PC-9 (cell line): ENCODE measurements at regions not wholly inside any gene's neighbourhood (a gene's known extent, or its start where the extent isn't known, plus 50 kb on each side); places are given as distances from the start of the nearest gene placed in this dataset.

ENCODE experiments used
- BruUV-seq: library from RNA; stranded (reverse); fragments of 400-500 nt; replicated peaks from 2 replicates; lab custom pipeline; 2021; lab: Mats Ljungman, UMichigan
- CTCF ChIA-PET: fragments of 300-600 bp; sonication (Branson Sonifier 250); formaldehyde crosslinking; loops from one replicate; lab custom pipeline; 2022; ENCODE audit warnings: antibody characterized with exemption; lab: Charles Lee
- POLR2A ChIA-PET: fragments of 300-600 bp; sonication (Branson Sonifier 250); formaldehyde crosslinking; loops from one replicate; lab custom pipeline; 2022; ENCODE audit warnings: antibody characterized with exemption; ENCODE audit not compliant: unreplicated experiment; lab: Charles Lee
- DNase-seq, 2 experiments: peaks; one replicate each; pipeline versions ENCODE4 v3.0.0 to v3.0.0-alpha.2; 2015 to 2022; ENCODE audit warnings: mixed read lengths in 1 of 2
- H2AFZ ChIP-seq: fragments of 200-600 bp; sonication (generic); 2 replicates; pipeline ENCODE4 v1.8.1; 2017; ENCODE audit warnings: antibody characterized with exemption
- H3F3A ChIP-seq: fragments of 200-600 bp; sonication (generic); 2 replicates; pipeline ENCODE4 v1.8.1; 2017; ENCODE audit warnings: antibody characterized with exemption, mild to moderate bottlenecking, low read depth; ENCODE audit not compliant: insufficient read depth
- H3K27ac ChIP-seq: fragments of 200-600 bp; sonication (generic); 2 replicates; pipeline ENCODE4 v1.6.1; 2016; ENCODE audit warnings: mixed run types
- H3K27me3 ChIP-seq: fragments of 200-600 bp; sonication (generic); 2 replicates; pipeline ENCODE4 v1.6.1; 2016; ENCODE audit warnings: low read depth, mixed run types; ENCODE audit not compliant: insufficient read depth
- H3K36me3 ChIP-seq: fragments of 200-600 bp; sonication (generic); 2 replicates; pipeline ENCODE4 v1.6.1; 2016; ENCODE audit warnings: low read depth, mixed run types
- H3K4me1 ChIP-seq: fragments of 200-600 bp; sonication (generic); replicated peaks from 2 replicates; pipeline ENCODE4 v1.6.1; 2016; ENCODE audit warnings: mixed run types; ENCODE audit not compliant: insufficient read depth
- H3K4me2 ChIP-seq: fragments of 200-600 bp; sonication (generic); 2 replicates; pipeline ENCODE4 v1.6.1; 2017; ENCODE audit warnings: mixed run types
- H3K4me3 ChIP-seq: fragments of 200-600 bp; sonication (generic); 2 replicates; pipeline ENCODE4 v1.6.1; 2016; ENCODE audit warnings: mixed run types
- H3K79me2 ChIP-seq: fragments of 200-600 bp; sonication (generic); 2 replicates; pipeline ENCODE4 v1.6.1; 2017; ENCODE audit warnings: low read depth, mixed run types
- H3K9me2 ChIP-seq: fragments of 200-600 bp; sonication (generic); 2 replicates; pipeline ENCODE4 v1.8.1; 2017; ENCODE audit warnings: mild to moderate bottlenecking; ENCODE audit not compliant: insufficient read depth
- H3K9me3 ChIP-seq: fragments of 200-600 bp; sonication (generic); 2 replicates; pipeline ENCODE4 v1.8.1; 2016; ENCODE audit warnings: low read depth; ENCODE audit not compliant: insufficient read depth
- H4K20me1 ChIP-seq: fragments of 200-600 bp; sonication (generic); 2 replicates; pipeline ENCODE4 v1.8.1; 2017; ENCODE audit not compliant: insufficient read depth
- EZH2 ChIP-seq: fragments of 200-600 bp; sonication (generic); IDR thresholded peaks from 2 replicates; pipeline ENCODE4 v1.8.0; 2017; ENCODE audit warnings: antibody characterized with exemption, low read depth
- intact Hi-C: fragments of 100-400 bp; cut with micrococcal nuclease; formaldehyde crosslinking; loops from one replicate; pipeline ENCODE4 v1.10.0; 2022; ENCODE audit not compliant: unreplicated experiment
- TF ChIP-seq, protein P1 (sequence below): fragments of 200-600 bp; sonication (generic); conservative IDR thresholded peaks from 2 replicates; pipeline ENCODE4 v1.6.1; 2017; ENCODE audit warnings: mixed run types, antibody characterized with exemption, mild to moderate bottlenecking, moderate library complexity

DNA sequence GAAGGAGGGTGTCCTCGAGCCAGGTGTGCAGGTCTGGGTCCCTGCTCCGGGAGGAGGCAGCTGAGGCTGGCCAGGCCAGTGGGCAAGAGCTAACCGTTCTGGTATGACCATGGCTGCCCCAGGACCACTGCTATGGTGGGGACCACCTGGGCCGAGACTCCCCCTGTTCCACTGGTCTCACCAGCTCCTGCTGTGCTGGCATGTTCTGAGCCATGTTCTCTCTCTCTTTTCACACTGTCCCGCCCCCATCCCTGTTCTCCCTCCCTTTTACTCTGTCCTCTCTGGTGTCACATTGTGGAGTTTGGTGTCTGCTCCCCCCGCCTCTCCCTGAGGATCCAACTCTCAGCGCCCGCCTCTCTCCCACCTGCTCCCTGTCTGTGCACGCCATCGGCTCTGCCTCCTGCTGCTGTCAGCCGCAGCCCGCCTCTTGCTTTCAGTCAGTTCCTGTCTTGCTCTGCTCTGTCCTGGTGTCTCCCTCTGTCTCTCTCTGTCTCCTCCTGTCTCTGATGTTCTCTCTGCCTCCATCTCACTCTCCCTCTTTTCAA is 66.4 kb downstream of the LRRC32 start:
- no TSS peak for BruUV-seq
- intact Hi-C loops: no loop called here

DNA sequence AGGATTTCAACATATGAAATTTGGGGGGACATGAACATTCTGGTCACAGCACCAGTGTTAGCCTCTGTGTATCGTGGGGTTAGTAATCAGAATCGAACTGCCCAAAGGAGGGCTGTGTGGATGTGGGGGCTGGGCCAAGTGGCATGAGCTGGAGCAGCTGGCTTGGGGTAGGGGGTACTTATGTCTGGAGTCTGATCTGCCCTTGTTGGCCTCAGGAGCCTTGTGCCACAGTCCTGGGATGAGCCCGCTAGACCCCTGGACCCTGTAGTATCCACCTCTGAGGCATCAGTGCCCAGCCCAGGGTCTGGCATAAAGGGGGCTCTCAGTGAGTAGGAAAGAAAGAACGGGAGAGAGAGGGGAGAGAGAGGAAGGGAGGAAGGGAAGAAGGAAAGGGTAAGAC is 67.3 kb downstream of the LRRC32 start:
- no peaks in the 10 kb centered on the region for H3K36me3 ChIP-seq
- H2AFZ ChIP-seq: no peak overlapping the region
- no peak for DNase-seq
- H3K27me3 ChIP-seq: no peaks in the 10 kb centered on the region
- no peak overlapping the region for H3K4me3 ChIP-seq
- no peak overlapping the region for H3K4me2 ChIP-seq
- ChIA-PET POLR2A (interaction anchor here (0.7 kb wide), 1 partner anchor 280 kb away, joined by 3 read pairs; no protein-coding TSS in a partner anchor), CTCF (no interaction called here)
- H3K9me2 ChIP-seq: no peaks in the 10 kb centered on the region
- H3K4me1 ChIP-seq: no peaks in the 10 kb centered on the region
- TF ChIP-seq, protein P1, sequence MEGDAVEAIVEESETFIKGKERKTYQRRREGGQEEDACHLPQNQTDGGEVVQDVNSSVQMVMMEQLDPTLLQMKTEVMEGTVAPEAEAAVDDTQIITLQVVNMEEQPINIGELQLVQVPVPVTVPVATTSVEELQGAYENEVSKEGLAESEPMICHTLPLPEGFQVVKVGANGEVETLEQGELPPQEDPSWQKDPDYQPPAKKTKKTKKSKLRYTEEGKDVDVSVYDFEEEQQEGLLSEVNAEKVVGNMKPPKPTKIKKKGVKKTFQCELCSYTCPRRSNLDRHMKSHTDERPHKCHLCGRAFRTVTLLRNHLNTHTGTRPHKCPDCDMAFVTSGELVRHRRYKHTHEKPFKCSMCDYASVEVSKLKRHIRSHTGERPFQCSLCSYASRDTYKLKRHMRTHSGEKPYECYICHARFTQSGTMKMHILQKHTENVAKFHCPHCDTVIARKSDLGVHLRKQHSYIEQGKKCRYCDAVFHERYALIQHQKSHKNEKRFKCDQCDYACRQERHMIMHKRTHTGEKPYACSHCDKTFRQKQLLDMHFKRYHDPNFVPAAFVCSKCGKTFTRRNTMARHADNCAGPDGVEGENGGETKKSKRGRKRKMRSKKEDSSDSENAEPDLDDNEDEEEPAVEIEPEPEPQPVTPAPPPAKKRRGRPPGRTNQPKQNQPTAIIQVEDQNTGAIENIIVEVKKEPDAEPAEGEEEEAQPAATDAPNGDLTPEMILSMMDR: no peak
- TF ChIP-seq EZH2: no peak
- no peak overlapping the region for H3K27ac ChIP-seq
- H3K79me2 ChIP-seq: no peaks in the 10 kb centered on the region
- no peaks in the 10 kb centered on the region for H4K20me1 ChIP-seq
- BruUV-seq: no TSS peak
- H3F3A ChIP-seq: no peaks in the 10 kb centered on the region
- intact Hi-C loops: no loop called here
- H3K9me3 ChIP-seq: no peaks in the 10 kb centered on the region

More for the DNA sequence above, 66.4 kb downstream of the LRRC32 start:
- H4K20me1 ChIP-seq: no peaks in the 10 kb centered on the region
- no peak overlapping the region for H3K4me3 ChIP-seq
- H2AFZ ChIP-seq: no peak overlapping the region
- no peaks in the 10 kb centered on the region for H3K79me2 ChIP-seq
- H3K4me1 ChIP-seq: no peaks in the 10 kb centered on the region
- TF ChIP-seq, protein P1: no peak
- TF ChIP-seq EZH2: no peak
- DNase-seq: no peak
- H3K27me3 ChIP-seq: no peaks in the 10 kb centered on the region
- CTCF ChIA-PET: interaction anchor here (0.6 kb wide), 1 partner anchor 351 kb away, joined by 4 read pairs; no protein-coding TSS in a partner anchor
- no peaks in the 10 kb centered on the region for H3F3A ChIP-seq
- POLR2A ChIA-PET: no interaction called here
- no peaks in the 10 kb centered on the region for H3K9me2 ChIP-seq
- H3K4me2 ChIP-seq: no peak overlapping the region
- H3K9me3 ChIP-seq: no peaks in the 10 kb centered on the region
- no peak overlapping the region for H3K27ac ChIP-seq
- no peaks in the 10 kb centered on the region for H3K36me3 ChIP-seq
